OCI-LY7 (cell line): ENCODE measurements at regions not wholly inside any gene's neighbourhood (a gene's known extent, or its start where the extent isn't known, plus 50 kb on each side); places are given as distances from the start of the nearest gene placed in this dataset.
A peak's percentile ranks its signal among the peaks of the same experiment; 100 is the strongest.

Experiments
- BruUV-seq: library from RNA; stranded (reverse); fragments of 400-500 nt; replicated peaks from 2 replicates; lab custom pipeline; 2021; lab: Mats Ljungman, UMichigan
- CTCF ChIA-PET: fragments of 300-600 bp; sonication (Branson Sonifier 250); formaldehyde crosslinking; loops from one replicate; lab custom pipeline; 2022; ENCODE audit warnings: antibody characterized with exemption; ENCODE audit not compliant: unreplicated experiment; lab: Charles Lee
- POLR2A ChIA-PET: fragments of 300-600 bp; sonication (Branson Sonifier 250); formaldehyde crosslinking; loops from one replicate; lab custom pipeline; 2022; ENCODE audit warnings: antibody characterized with exemption; lab: Charles Lee
- DNase-seq: peaks from one replicate; pipeline ENCODE4 v3.0.0-alpha.2; 2015; ENCODE audit warnings: low spot score
- H2AFZ ChIP-seq: fragments of 200-600 bp; sonication (generic), shearing (Covaris generic); 2 replicates; pipeline ENCODE4 v1.6.1; 2014; ENCODE audit warnings: mild to moderate bottlenecking, antibody characterized with exemption, low read length, moderate library complexity
- H3K27ac ChIP-seq: fragments of 200-600 bp; sonication (generic); 2 replicates; pipeline ENCODE4 v1.5.1; 2014; ENCODE audit warnings: mixed run types, low read depth, mild to moderate bottlenecking, moderate library complexity, low read length, inconsistent platforms; ENCODE audit not compliant: poor library complexity, severe bottlenecking
- H3K36me3 ChIP-seq: fragments of 200-600 bp; sonication (generic); 2 replicates; pipeline ENCODE4 v1.6.1; 2014; ENCODE audit warnings: mild to moderate bottlenecking, antibody characterized with exemption, low read length, moderate library complexity, mixed read lengths; ENCODE audit not compliant: insufficient read depth
- H3K4me1 ChIP-seq: fragments of 200-600 bp; sonication (generic); 2 replicates; pipeline ENCODE4 v1.5.1; 2014; ENCODE audit warnings: mild to moderate bottlenecking, low read length; ENCODE audit not compliant: insufficient read depth, poor library complexity, severe bottlenecking
- H3K4me2 ChIP-seq: fragments of 200-600 bp; sonication (generic); 2 replicates; pipeline ENCODE4 v1.6.1; 2014; ENCODE audit warnings: mild to moderate bottlenecking, low read length
- H3K4me3 ChIP-seq: fragments of 200-600 bp; sonication (generic); 2 replicates; pipeline ENCODE4 v1.5.1; 2014; ENCODE audit warnings: mild to moderate bottlenecking, low read depth, low read length; ENCODE audit not compliant: poor library complexity, severe bottlenecking
- H3K79me2 ChIP-seq: fragments of 200-600 bp; sonication (generic); 2 replicates; pipeline ENCODE4 v1.6.1; 2016; ENCODE audit warnings: low read depth, mild to moderate bottlenecking, low read length, moderate library complexity, mixed read lengths; ENCODE audit not compliant: insufficient read depth
- H3K9me2 ChIP-seq: fragments of 200-600 bp; sonication (generic); 2 replicates; pipeline ENCODE4 v1.6.1; 2016; ENCODE audit warnings: mild to moderate bottlenecking, low read length, mixed read lengths; ENCODE audit not compliant: insufficient read depth
- H3K9me3 ChIP-seq: fragments of 200-600 bp; sonication (generic); 2 replicates; pipeline ENCODE4 v1.6.1; 2014; ENCODE audit warnings: mild to moderate bottlenecking, mixed run types, low read length, mixed read lengths
- H4K20me1 ChIP-seq: fragments of 200-600 bp; sonication (generic); 2 replicates; pipeline ENCODE4 v1.6.1; 2014; ENCODE audit warnings: mild to moderate bottlenecking, antibody characterized with exemption, low read length, moderate library complexity, mixed read lengths; ENCODE audit not compliant: insufficient read depth
- CTCF ChIP-seq: fragments of 200-600 bp; sonication (generic); conservative IDR thresholded peaks from 2 replicates; pipeline ENCODE4 v1.5.1; 2014; ENCODE audit warnings: mild to moderate bottlenecking, antibody characterized with exemption, low read length, moderate library complexity, mixed read lengths
- EZH2phosphoT487 ChIP-seq: fragments of 200-600 bp; sonication (generic); IDR thresholded peaks from 2 replicates; pipeline ENCODE4 v1.6.1; 2018; ENCODE audit warnings: low read depth, borderline replicate concordance, mild to moderate bottlenecking, mixed run types, antibody characterized with exemption, low read length, moderate library complexity, mixed read lengths
- intact Hi-C: fragments of 100-400 bp; cut with micrococcal nuclease; formaldehyde crosslinking; loops from one replicate; pipeline ENCODE4 v1.10.0; 2022; ENCODE audit not compliant: unreplicated experiment

GRCh38 chr13:58893396-58893795, 1261.9 kb downstream of the PCDH17 start:
- no peaks in the 10 kb centered on the region for H3K36me3 ChIP-seq
- no peaks in the 10 kb centered on the region for H3K79me2 ChIP-seq
- H2AFZ ChIP-seq, result no peak overlapping the region
- ChIA-PET CTCF (no interaction called here), POLR2A (interaction anchor here (0.9 to 1.2 kb wide), 2 partner anchors 10 to 83 kb away, joined by 3 to 4 read pairs; no protein-coding TSS in a partner anchor)
- no peak overlapping the region for H3K27ac ChIP-seq
- no peaks in the 10 kb centered on the region for H4K20me1 ChIP-seq
- no peaks in the 10 kb centered on the region for H3K9me2 ChIP-seq
- BruUV-seq, result no TSS peak
- no peak for DNase-seq
- no peaks in the 10 kb centered on the region for H3K9me3 ChIP-seq
- H3K4me1 ChIP-seq, result no peaks in the 10 kb centered on the region
- intact Hi-C loops, result no loop called here
- TF ChIP-seq EZH2phosphoT487 (no peak), CTCF (no peak)
- no peak overlapping the region for H3K4me3 ChIP-seq
- no peak overlapping the region for H3K4me2 ChIP-seq

GRCh38 chr13:58906329-58907007, 1257.3 kb downstream of the DIAPH3 start:
- intact Hi-C loops, result loop anchor here (5.0 kb wide), 1 partner anchor 56 kb away; no protein-coding TSS in a partner anchor
- no peak for DNase-seq
- H3K4me3 ChIP-seq, result no peak overlapping the region
- H3K79me2 ChIP-seq, result no peaks in the 10 kb centered on the region
- H2AFZ ChIP-seq, result no peak overlapping the region
- no peak for TF ChIP-seq EZH2phosphoT487
- TF ChIP-seq CTCF, result no peak
- H3K4me2 ChIP-seq, result no peak overlapping the region
- no peaks in the 10 kb centered on the region for H4K20me1 ChIP-seq
- H3K9me2 ChIP-seq, result no peaks in the 10 kb centered on the region
- no peak overlapping the region for H3K27ac ChIP-seq
- no peaks in the 10 kb centered on the region for H3K4me1 ChIP-seq
- no peaks in the 10 kb centered on the region for H3K9me3 ChIP-seq
- no peaks in the 10 kb centered on the region for H3K36me3 ChIP-seq
- POLR2A ChIA-PET, result interaction anchor here (1.2 kb wide), 1 partner anchor 14 kb away, joined by 3 read pairs; no protein-coding TSS in a partner anchor
- BruUV-seq, result no TSS peak
- CTCF ChIA-PET, result interaction anchor here (0.6 kb wide), 1 partner anchor 9 kb away, joined by 3 read pairs; no protein-coding TSS in a partner anchor

- Histone ChIP-seq H4K20me1 (no peaks in the 10 kb centered on the region), H3K27ac (no peak overlapping the region), H2AFZ (no peak overlapping the region), H3K79me2 (no peaks in the 10 kb centered on the region), H3K36me3 (no peaks in the 10 kb centered on the region), H3K4me2 (no peak overlapping the region), H3K9me2 (no peaks in the 10 kb centered on the region), H3K4me3 (no peak overlapping the region), H3K4me1 (no peaks in the 10 kb centered on the region), H3K9me3 (no peaks in the 10 kb centered on the region)
- TF ChIP-seq CTCF (peak; percentile 68), EZH2phosphoT487 (no peak)
- POLR2A ChIA-PET, result interaction anchor here (0.6 to 1.2 kb wide), 3 partner anchors 9 to 48 kb away, joined by 3 to 6 read pairs (median 4); no protein-coding TSS in a partner anchor
- CTCF ChIA-PET, result no interaction called here
- no TSS peak for BruUV-seq
- intact Hi-C loops, result loop anchor here (5.0 kb wide), 1 partner anchor 55 kb away; no protein-coding TSS in a partner anchor
- no peak for DNase-seq
These were observed 1256.4 kb downstream of the DIAPH3 start for GRCh38 chr13:58907347-58907746.
